GM21447 (cell line): ENCODE measurements at regions not wholly inside any gene's neighbourhood (a gene's known extent, or its start where the extent isn't known, plus 50 kb on each side); places are given as distances from the start of the nearest gene placed in this dataset.
"Not testable (repeated sequence)": the region's sequence is repeated elsewhere in the genome, so short reads cannot be mapped to it uniquely, and the experiment has no call there.

ENCODE experiments used
- ATAC-seq: cut with Tn5 transposase; IDR thresholded peaks from one replicate; pipeline ENCODE4 v1.9.1; 2021; ENCODE audit not compliant: unreplicated experiment

- ATAC-seq = no peak
Observed at GRCh38 chr12:103011974-103012763, 54.7 kb downstream of the ASCL1 start.

- no peak for ATAC-seq
Observed at GRCh38 chr12:103012884-103013283, 55.4 kb downstream of the ASCL1 start.

- no peak for ATAC-seq
Observed at GRCh38 chr12:103013741-103014300, 56.3 kb downstream of the ASCL1 start.

DNA sequence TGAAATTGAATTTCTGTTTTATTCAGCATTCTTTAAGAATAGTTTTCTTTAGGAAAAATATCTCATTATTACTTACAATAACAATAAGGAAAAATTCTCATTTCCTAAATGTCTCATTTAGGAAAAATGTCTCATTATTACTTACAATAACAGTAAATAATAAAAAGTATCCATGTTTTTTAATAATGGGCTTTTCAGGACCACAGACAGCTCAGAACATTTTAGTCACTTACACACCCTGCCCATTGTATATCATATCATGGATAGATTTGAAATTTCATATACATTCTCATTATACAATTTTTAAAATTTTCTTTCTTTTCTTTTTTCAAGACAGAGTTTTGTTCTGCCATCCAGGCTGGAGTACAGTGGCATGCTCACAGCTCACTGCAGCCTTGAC, 58.9 kb downstream of the ASCL1 start:
- ATAC-seq = no peak

DNA sequence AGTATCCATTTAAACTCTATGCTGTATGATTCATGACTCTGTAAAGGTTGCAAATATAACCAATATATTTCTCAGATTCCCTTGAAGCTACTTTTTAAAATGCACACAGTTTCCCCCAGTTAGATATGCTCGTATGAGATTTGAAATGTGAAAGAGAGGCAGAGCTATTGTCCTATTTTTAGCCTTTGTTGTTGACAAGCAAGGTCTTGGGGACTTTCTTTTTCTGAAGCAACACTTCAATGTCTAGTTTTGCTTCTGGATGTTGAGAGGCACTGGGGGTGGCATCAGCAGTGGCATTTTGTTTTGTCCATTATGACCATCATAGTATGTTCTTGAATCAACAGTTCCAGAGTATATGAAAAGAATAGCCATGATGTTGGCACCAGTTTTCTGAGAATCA, 63.4 kb downstream of the ASCL1 start:
- ATAC-seq = no peak

DNA sequence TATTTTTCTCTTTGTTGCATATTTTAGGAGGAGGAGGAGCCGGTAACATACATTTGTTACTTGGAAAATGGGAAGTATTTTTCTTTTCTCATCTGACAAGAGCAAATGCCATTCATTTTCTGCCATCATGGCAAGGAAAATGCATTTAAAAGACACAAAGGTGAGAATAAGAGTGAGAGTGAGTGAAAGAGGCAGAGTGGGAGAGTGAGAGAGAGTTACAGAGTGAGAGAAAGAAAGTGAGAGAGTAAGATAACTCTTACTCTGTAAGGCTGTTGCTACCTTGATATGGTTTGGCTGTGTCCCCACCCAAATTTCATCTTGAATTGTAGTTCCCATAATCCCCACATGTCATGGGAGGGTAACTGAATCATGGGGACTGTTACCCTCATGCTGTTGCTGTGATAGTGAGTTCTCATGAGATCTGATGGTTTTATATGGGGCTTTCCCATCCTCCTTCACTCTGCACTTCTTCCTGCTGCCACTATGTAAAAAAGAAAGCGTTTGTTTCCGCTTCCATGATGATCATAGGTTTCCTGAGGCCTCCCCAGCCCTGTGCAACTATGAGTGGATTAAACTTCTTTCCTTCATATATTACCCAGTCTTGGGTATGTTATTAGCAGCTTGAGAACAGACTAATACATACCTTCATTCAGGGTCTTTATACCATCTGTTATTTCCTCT, 64.2 kb downstream of the ASCL1 start:
- ATAC-seq = no peak

DNA sequence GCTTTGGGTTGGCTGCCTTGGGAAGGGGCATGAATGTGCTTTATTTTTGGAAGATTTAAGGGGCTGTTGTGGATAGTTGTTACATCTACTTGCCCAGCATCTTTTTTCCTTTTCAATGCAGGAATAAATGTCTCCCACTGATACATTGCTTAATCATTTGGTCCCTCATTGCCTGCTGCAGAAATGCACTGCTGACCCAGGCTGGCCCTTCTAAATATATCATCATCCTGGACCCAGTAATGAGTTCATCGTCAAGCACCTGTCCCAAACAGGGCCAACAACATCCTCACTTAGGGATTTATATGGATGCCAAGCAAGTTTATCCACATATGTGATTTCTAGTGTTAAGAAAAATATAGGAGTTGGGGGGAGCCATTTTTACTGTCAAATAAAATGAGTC, 67.2 kb downstream of the ASCL1 start:
- no peak for ATAC-seq

DNA sequence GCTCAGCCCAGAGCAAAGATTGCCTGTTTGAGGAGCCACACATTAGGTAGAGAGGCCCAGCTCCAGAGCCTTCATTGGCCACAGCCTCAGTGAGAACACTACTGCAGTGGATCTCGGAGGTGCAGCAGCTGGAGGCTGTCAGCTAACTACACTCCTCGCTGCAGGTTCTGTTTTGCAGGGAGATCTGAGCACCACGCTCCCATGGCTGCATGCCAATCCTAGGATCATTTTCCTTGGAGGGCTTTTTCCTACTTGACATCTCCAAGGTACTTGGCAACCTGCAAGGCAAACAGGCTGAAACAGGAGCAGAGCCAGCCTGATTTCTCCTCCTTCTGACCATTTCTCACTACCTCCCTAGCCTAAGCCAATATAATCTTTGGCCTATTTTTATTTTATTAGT, 69.2 kb downstream of the ASCL1 start:
- ATAC-seq = not testable (repeated sequence)

GRCh38 chr12:103028881-103029639, 71.6 kb downstream of the ASCL1 start:
- ATAC-seq = no peak

DNA sequence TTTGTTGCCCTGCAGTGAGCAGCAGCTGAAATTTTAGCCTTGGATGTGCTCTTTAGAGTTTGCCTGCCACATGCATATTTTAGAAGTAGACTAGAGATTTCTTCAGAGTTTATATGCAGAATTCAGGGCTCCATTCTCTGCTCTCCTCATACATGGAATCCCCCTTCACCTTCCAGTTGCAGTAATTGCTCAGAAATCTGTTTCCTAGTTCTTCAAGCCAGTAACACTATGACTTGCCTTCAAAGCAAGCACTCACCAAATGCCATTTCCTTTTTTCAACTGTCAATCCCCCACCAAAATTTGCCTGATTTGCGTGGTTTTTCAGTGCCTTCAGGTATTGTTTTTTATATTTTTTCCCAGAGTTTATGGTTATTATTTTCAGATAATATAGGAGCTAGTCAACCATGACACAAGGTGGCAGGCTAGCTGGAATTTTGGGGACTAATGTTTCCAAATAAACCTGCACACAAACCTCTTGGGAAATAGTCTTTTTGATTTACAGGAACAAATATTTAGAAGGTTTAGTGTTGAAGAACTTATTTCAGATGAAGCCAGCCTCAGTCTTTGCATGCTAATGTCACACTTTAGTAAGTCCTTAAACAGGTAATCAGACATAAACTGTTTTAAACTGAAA, 79.2 kb downstream of the ASCL1 start:
- no peak for ATAC-seq

- no peak for ATAC-seq
Observed at GRCh38 chr12:103043531-103044486, 86.3 kb downstream of the ASCL1 start.

DNA sequence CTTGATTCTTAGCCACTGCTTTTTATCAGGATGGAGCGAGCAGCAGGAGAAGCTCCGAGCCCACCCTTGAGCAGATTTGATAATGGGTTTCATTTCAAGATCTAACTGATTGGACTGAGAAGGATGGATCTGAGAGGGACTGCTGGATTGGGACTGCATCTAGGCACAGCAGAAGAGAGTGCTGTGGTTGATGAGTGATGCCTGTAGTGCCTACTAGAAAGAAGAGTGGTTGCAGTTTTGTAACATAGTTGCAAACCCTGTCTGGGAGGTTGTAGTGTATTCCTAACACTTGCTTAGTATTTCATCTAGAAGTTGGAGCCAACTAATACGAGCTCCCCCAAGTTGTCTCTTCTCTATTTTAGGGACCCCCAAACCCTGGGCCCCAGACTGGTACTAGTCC, 88.7 kb downstream of the ASCL1 start:
- ATAC-seq = no peak

DNA sequence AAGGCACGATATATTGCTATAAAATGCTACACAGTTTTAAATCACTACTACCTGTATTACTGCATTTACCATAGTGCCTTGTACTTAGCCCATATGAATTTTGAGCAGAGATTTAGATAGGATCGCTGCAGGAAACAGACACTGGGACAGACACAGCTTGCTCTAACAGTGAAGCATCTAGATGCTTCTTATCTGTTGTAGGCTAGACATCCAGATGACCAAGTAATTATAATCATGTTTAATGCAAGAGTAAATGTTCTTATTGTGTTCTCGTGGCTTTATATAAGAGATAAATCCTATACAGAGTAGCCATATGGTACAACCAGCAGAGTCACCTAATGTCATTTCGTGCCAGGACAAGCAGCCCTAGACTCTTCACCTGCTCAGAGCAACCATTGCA, 92.8 kb downstream of the ASCL1 start:
- no peak for ATAC-seq

GRCh38 chr12:103053089-103053488, 95.6 kb downstream of the ASCL1 start:
- no peak for ATAC-seq

DNA sequence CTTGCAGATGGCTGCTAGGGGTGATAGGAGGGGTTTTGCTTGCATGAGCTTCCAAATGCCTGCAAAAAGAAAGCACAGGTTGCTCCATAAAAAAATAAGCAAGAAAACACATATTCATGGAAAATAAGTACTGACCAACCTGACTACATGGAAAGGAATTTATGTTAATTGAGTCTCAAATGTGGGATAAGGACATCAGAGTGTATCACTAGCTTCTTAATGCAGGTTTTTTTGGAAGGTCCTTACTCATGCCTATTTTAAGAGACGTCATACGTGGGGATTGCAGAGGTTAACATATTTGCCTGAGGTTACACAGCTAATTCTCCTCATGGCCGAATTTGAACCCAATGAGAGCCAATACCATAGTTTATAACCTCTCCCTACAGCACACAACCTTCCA, 116.2 kb downstream of the ASCL1 start:
- ATAC-seq = no peak

DNA sequence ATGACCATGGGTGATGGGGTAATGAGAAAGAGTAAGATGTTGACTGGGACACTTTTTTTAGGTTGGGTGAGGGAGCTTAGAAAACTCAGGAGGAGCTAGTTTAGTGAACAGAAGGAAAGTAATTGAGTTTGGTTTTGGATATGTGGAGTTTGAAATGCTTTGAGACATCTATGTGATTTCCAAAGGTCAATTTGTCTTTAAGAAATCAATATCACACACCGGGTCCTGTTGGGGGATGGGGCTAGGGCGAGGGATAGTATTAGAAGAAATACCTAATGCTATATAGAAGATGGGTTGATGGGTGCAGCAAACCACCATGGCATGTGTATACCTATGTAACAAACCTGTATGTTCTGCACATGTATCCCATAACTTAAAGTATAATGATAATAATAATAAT, 118.4 kb downstream of the ASCL1 start:
- no peak for ATAC-seq

DNA sequence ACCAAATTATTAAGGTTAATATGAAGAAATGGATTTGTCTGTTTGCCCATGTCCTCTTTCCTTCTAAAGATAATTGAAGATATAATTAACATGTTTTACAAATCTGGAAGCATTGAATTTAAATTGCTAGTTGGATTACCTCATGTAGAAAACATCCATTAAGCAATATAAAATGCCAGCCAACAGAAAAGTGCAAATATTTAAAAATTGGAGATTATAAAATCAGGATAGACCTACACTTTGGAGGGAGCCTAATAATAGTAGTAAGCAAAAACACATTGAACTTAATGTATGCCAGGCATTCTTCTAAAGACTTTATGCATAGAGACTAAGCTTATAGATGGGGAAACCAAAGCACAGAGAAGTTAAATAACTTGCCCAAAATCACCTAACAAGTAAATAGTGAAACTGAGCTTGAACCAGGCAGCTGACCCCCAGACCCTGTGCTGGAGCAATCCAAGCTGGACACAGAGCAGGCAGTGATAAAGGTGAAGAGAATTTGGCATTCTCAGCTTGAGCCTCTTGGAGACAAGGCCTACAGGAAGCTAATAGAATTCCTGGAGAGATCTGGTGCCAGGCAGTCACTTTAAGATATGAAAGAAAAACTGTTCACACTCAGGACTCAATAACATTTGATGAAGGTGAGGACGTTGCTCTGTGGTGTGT, 119.8 kb downstream of the ASCL1 start:
- ATAC-seq = no peak

GRCh38 chr12:103085541-103085940, 128.1 kb downstream of the ASCL1 start:
- peak; percentile 80 for ATAC-seq

DNA sequence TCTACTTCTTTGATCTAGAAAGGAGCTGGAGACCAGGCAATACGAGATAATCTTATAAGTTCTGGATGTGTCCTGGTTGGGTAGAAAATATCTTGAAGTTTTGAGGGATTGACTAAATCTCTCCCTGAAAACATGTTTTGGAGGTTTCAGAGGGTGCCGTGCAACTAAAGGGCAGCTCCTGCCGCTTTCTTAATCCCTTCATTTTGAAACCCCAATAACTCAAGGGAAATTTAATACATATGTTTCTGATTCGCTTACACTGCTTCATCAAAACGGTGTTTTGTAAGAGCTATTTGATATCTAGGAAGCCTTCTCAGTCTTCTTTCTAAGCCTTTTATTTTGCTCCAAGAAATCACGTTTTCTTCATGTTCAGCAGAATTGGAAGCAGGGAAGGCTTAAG, 129.0 kb downstream of the ASCL1 start:
- ATAC-seq = no peak
